ENCODE measurements at regions not wholly inside any gene's neighbourhood (a gene's known extent, or its start where the extent isn't known, plus 50 kb on each side); places are given as distances from the start of the nearest gene placed in this dataset.

DNA sequence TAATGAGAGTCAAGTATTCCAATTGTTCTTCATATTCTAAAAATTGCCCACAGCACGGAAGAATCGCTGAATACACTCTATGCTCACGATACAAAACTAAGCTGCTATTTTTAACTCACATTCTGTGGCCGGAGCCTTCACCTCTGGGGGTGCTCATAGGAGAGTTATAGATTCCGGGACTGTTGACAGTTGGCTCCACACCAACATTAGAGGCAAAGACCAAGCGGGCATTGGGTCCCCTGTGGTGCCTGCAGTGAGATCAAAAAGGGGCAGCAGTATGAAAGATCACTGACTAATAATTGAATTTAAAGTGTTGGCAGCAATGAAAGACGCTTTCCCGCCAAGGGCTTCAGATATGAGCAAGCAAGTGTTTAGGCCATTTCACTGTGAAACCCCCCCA is 146.0 kb downstream of the TMEM144 start:
- TF ChIP-seq POLR2A (IDR thresholded peaks at IDR 0.05; ENCODE audit: low read depth, low read length) (no peak), CTCF (IDR thresholded peaks at IDR 0.05; ENCODE audit: extremely low read depth in 1 of 2, insufficient read depth in 1 of 2, low read depth in 1 of 2, low read length in 2 of 2) (no peak), POLR2AphosphoS5 (IDR thresholded peaks at IDR 0.05; ENCODE audit: insufficient read depth, low read depth, low read length) (no peak), JUN (IDR thresholded peaks at IDR 0.05; ENCODE audit: borderline replicate concordance, insufficient read depth, insufficient read length, low read depth) (no peak), MYC (IDR thresholded peaks at IDR 0.05; ENCODE audit: low read depth, low read length) (no peak), EZH2 (IDR thresholded peaks at IDR 0.05; ENCODE audit: borderline replicate concordance, low read depth, low read length, severe bottlenecking) (no peak)
- TF ChIP-seq, protein P1, sequence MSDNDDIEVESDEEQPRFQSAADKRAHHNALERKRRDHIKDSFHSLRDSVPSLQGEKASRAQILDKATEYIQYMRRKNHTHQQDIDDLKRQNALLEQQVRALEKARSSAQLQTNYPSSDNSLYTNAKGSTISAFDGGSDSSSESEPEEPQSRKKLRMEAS (IDR thresholded peaks at IDR 0.05; ENCODE audit: insufficient read depth, insufficient read length): no peak
